ENCODE measurements at regions not wholly inside any gene's neighbourhood (a gene's known extent, or its start where the extent isn't known, plus 50 kb on each side); places are given as distances from the start of the nearest gene placed in this dataset.

DNA sequence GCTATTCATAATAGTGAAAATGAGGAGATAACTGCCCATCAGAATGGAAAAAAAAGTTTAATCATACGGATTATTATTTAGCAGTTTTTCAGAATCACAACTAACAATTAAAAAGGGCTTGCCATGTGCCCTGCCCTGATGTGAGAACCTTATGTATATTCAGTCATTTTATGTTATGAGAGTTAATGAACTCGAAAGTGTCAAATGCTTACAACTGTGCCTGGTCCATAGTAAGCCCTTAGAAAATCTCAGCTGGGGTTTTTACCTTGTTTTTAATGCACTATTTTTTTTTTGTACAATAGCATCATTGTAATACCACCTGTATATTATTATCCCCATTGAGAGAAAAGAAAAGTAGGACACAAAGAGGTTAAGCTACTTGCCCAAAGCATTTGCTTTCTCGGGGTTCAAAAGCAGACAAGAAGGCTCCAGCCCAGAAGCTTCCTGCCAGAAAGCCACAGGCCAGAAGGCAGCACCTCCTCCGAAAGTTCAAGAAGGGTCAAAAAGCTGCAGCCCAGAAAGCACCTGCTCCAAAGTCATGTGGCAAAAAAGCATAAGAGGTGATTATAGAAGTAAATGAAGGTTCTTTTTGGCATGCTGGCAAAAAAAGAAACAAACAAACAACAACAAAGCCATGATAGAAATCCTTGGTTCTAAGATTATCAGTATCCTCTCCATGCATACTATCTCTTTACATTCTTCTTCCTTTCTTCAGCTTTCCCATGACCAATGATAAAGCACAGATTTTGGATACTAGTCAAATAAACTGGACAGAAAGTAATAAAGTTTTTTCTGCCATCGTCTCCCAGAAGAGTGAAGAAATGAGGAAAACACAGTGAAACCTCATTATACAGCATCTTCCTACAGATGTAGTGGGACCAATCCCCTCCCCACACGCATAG, 59.1 kb upstream of the NAP1L1 start:
- TF ChIP-seq POLR2AphosphoS5 (IDR thresholded peaks at IDR 0.05; ENCODE audit: borderline replicate concordance, low read depth, low read length) (no peak), FOXP2 (optimal IDR thresholded peaks at IDR 0.05; ENCODE audit: control extremely low read depth, extremely low read length, insufficient read depth) (no peak), EZH2 (IDR thresholded peaks at IDR 0.05) (no peak)
- Histone ChIP-seq H3K27ac (no peak overlapping the region), H3K4me3 (no peak overlapping the region), H3K36me3 (ENCODE audit: insufficient read depth, low read length) (no peaks in the 10 kb centered on the region), H3K9ac (ENCODE audit: insufficient read length) (no peak overlapping the region), H3K9me3 (ENCODE audit: low read depth, low read length) (no peaks in the 10 kb centered on the region)
- DNase-seq (ENCODE audit: low read depth, low spot score): no peak

DNA sequence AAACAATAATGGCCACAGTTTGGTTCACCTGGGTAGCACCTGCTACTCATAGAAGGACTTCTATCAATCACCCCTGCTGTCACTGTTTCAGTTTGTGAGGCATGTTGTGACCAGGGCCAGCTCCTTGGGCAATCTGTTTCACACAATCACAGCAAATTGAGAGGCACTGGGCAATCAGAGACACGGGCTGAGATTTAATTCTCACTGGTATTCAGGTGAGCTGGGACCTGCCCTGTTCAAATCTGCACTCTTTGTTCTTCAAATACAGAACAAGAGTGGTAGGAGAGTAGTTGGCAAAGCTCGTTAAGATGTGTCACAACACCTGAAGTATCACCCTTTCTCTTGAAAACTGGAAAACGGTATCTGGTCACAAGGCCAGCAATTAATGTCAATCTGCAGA, 57.8 kb upstream of the NAP1L1 start:
- no peak overlapping the region for H3K9ac ChIP-seq (ENCODE audit: insufficient read length)
- no peaks in the 10 kb centered on the region for H3K36me3 ChIP-seq (ENCODE audit: insufficient read depth, low read length)
- no peak for TF ChIP-seq FOXP2 (optimal IDR thresholded peaks at IDR 0.05; ENCODE audit: control extremely low read depth, extremely low read length, insufficient read depth)
- H3K4me3 ChIP-seq: no peak overlapping the region
- H3K9me3 ChIP-seq (ENCODE audit: low read depth, low read length): no peaks in the 10 kb centered on the region
- no peak overlapping the region for H3K27ac ChIP-seq
- no peak for DNase-seq (ENCODE audit: low read depth, low spot score)

DNA sequence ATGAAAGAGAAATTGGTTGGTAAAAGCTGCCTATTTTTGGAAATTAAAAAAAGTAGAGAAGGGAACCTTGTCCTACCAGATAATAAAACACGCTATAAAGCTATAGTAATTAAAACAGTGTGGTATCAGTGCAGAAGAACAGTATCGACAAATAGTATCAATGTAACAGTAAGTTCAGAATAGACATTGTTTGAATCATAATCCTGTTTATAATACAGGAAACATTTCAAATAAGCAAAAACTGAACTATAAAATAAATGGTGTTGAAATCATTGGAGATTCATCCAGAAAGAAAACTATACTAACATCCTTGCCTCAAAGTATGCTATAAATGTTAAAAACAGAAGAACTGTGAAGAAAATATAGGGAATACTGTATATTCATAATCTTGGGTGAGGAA, 54.2 kb upstream of the NAP1L1 start:
- no peak for TF ChIP-seq POLR2AphosphoS5 (IDR thresholded peaks at IDR 0.05; ENCODE audit: borderline replicate concordance, low read depth, low read length)
- no peak for TF ChIP-seq EZH2 (IDR thresholded peaks at IDR 0.05)
- no peak for TF ChIP-seq FOXP2 (optimal IDR thresholded peaks at IDR 0.05; ENCODE audit: control extremely low read depth, extremely low read length, insufficient read depth)
- no peaks in the 10 kb centered on the region for H3K36me3 ChIP-seq (ENCODE audit: insufficient read depth, low read length)
- no peak for DNase-seq (ENCODE audit: low read depth, low spot score)
- H3K27ac ChIP-seq: no peak overlapping the region
- H3K9ac ChIP-seq (ENCODE audit: insufficient read length): no peak overlapping the region
- H3K4me3 ChIP-seq: no peak overlapping the region
- no peaks in the 10 kb centered on the region for H3K9me3 ChIP-seq (ENCODE audit: low read depth, low read length)

DNA sequence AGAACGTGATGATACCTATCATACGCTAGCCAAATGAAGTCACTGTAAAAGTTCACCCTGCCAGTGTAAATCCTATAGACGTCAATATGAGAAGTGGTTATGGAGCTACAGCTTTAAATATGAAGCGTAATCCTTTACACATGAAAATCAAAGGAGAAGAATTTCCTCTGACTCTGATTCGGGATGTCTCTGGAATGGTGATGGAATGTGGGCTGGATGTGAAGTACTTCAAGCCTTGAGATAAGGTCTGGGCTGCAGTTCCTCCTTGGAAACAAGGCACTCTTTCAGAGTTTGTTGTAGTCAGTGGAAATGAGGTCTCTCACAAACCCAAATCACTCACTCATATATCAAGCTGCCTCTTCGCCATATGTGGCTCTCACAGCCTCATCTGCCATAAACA, 53.1 kb upstream of the NAP1L1 start:
- Histone ChIP-seq H3K9ac (ENCODE audit: insufficient read length) (no peak overlapping the region), H3K36me3 (ENCODE audit: insufficient read depth, low read length) (no peaks in the 10 kb centered on the region), H3K27ac (no peak overlapping the region), H3K9me3 (ENCODE audit: low read depth, low read length) (no peaks in the 10 kb centered on the region), H3K4me3 (no peak overlapping the region)
- no peak for DNase-seq (ENCODE audit: low read depth, low spot score)
- TF ChIP-seq EZH2 (IDR thresholded peaks at IDR 0.05) (no peak), FOXP2 (optimal IDR thresholded peaks at IDR 0.05; ENCODE audit: control extremely low read depth, extremely low read length, insufficient read depth) (no peak), POLR2AphosphoS5 (IDR thresholded peaks at IDR 0.05; ENCODE audit: borderline replicate concordance, low read depth, low read length) (no peak)

DNA sequence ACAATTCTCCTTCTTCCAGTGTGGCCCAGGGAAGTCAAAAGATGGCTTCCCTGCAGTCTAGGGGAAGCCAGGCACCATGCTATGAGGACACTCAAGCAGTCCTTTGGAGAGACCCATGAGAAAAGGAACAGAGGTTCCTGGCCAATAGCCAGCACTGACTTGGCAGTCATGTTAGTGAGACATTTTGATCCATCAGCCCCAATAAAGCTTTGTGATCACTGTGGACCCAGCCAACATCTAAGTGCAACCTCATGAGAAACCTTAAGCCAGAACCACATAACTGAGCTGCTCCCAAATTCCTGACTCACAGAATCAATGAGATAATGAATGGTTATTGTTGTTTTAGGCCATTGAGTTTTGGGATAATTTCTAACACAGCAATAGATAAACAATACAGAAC, 51.0 kb upstream of the NAP1L1 start:
- Histone ChIP-seq H3K9me3 (ENCODE audit: low read depth, low read length) (no peaks in the 10 kb centered on the region), H3K9ac (ENCODE audit: insufficient read length) (no peak overlapping the region), H3K4me3 (no peak overlapping the region), H3K27ac (no peak overlapping the region), H3K36me3 (ENCODE audit: insufficient read depth, low read length) (no peaks in the 10 kb centered on the region)
- no peak for TF ChIP-seq EZH2 (IDR thresholded peaks at IDR 0.05)
- no peak for TF ChIP-seq POLR2AphosphoS5 (IDR thresholded peaks at IDR 0.05; ENCODE audit: borderline replicate concordance, low read depth, low read length)
- TF ChIP-seq FOXP2 (optimal IDR thresholded peaks at IDR 0.05; ENCODE audit: control extremely low read depth, extremely low read length, insufficient read depth): no peak
- no peak for DNase-seq (ENCODE audit: low read depth, low spot score)
